ENCODE measurements at regions not wholly inside any gene's neighbourhood (a gene's known extent, or its start where the extent isn't known, plus 50 kb on each side); places are given as distances from the start of the nearest gene placed in this dataset.

GRCh38 chr15:37691911-37692310, 242.5 kb upstream of the TMCO5A start:
- intact Hi-C loops (cut with micrococcal nuclease) = no loop called here

DNA sequence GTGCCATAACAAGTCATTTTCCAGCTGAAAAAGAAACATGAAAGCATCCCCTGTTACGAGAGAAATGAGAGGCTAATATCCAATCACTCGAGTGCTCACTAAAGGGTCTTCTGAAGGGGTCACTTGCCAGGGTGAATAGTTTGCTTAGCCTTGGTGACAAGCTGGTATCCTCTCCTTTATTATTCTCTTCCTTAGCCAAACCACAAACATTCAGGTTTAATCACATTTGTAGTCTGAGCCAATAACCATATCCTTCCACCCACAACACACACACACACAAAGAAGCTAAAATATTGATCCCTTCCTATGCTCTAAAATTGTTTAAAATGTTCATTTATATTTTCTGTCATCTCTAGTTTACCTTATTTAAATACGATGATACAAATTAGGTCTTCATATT, 240.5 kb upstream of the TMCO5A start:
- intact Hi-C loops (cut with micrococcal nuclease) = no loop called here

DNA sequence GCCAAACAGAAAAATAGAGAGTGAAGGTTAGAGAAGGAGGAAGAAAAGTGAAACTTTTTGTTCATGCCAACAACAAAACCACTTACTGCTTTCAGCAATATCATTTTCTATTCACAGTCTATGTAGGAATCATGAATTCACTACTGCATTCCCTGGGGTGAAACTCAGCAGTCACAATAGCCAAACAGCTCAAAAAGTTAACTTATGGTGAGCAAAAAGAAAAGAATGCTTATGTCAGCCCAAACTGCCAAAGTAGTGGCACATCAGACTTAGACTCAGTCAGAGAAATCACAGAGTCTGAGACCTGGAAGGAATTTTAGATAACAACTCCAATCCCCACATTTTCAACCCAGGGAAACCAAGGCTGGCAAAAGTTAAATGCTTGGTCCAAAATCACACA, 238.7 kb upstream of the TMCO5A start:
- intact Hi-C loops (cut with micrococcal nuclease) = no loop called here

DNA sequence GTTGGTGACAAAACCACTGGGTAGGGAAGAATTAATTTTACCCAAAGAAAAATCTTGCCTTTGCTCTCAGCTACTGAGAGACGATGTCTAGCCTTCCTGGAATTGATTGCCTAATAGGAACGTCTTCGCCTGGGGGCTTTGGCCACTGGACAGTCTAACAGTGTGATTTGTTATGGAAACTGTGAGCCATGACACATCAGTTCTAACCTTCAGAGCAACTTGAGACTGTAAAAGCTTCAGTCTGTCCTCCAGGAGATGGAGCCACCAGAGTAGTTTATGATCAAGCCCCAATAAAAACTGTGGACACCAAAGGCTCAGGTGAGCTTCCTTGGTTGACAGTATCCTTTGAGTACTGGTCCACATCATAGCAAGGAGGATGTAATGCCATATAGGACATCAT, 235.8 kb upstream of the TMCO5A start:
- intact Hi-C loops (cut with micrococcal nuclease) = no loop called here

DNA sequence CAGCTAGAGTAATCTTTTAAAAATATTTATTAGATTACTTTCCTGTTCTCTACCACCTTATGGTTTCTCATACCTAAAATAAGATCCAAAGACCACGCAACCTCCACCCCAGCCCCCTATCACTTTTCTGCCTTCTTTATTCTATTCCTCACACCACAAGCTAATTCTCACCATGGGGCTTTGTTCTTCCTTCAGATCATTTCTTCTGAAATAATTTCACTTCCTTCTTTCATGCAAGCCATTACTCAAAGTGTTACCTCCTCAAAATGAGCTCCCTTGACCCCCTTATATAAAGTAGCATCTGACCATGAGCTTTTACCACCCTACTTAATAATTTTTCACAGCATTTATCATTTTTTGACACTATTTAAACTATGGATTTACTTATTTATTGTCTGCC, 233.2 kb upstream of the TMCO5A start:
- intact Hi-C loops (cut with micrococcal nuclease) = loop anchor here (10.0 kb wide), 1 partner anchor 64 kb away; no protein-coding TSS in a partner anchor

DNA sequence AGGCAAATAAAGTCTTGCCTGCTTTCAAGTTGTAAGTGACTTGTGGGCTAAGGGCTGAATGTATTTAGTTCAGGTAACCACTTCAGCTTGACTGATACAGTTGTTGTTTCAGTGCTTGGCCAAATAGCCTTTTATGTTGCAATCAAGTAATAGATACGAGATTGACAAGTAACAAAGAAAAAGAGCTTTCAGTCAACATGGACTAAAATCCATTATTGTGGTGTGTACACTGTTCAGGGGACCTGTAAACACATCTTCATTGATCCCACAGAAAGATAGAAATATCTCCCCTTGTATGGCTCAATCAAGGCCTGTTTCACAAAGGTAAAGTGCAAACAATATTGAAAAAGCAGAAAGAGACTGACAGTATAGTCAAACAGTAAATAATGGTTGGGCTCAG, 224.8 kb upstream of the TMCO5A start:
- intact Hi-C loops (cut with micrococcal nuclease) = loop anchor here (10.0 kb wide), 1 partner anchor 55 kb away; no protein-coding TSS in a partner anchor

- intact Hi-C loops (cut with micrococcal nuclease) = no loop called here
These were observed 219.3 kb upstream of the TMCO5A start for GRCh38 chr15:37715101-37715500.

- intact Hi-C loops (cut with micrococcal nuclease) = no loop called here
These were observed 214.2 kb upstream of the TMCO5A start for GRCh38 chr15:37720267-37720666.

GRCh38 chr15:37731146-37731746, 203.2 kb upstream of the TMCO5A start:
- intact Hi-C loops (cut with micrococcal nuclease) = no loop called here

DNA sequence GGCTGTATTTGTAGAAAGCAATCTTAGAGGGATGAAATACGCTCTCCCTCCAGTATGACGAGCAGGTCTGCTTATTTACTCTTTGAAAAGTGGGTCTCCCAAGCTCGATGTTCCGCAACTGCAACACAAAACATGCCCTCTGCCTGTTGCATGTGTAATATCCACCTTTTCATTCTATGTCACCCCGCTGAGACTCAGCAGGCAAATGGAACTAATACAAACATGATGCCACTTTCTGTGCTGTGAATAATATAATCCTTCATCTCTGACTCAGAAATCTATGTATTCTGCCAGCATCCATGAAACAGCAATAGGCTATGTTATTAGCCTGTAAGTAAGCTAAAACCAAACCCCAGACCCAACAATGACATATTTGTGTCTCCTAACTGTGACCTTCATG, 200.8 kb upstream of the TMCO5A start:
- intact Hi-C loops (cut with micrococcal nuclease) = no loop called here

DNA sequence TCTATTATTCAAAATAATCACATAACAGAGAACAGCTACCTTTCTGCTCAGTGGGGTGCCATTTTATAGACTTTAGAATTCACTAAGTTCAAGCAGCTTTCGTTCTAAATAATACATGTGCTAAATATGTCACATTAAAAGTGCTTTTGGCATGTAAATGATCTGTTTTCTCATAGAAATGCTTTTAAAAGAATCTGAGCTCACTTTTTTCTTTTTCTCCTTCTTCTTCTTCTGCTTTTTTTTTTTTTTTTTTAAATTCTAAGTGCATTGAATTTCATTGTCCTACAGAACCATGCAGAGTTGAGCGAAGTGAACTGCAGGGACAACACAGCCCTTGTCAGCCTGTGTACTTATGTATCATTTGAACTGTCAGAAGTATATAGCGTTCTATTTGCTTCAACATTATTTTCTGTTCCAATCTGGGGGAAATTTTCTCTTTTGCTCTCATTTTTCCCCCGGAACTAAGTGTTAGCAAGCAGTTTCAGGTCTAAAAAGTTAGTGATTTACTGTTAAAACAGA, 193.8 kb upstream of the TMCO5A start:
- intact Hi-C loops (cut with micrococcal nuclease) = no loop called here

DNA sequence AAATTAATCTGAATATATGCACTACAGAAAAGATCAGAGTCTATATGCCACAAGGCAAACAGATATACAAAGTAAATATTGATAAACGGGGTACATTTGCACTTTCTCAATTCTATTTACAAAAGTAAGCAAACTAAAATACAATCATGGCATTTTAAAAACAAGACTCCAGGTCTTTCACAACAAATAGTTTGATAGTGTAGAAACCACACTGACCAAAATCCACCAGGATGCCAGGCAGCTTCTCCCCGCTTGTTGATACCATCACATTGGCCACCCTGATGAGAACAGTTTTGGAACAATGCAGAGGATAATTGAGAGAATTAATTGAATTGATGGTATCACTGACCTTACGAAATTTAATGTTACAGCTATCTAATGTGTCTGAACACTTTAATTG, 190.6 kb upstream of the TMCO5A start:
- intact Hi-C loops (cut with micrococcal nuclease) = no loop called here

DNA sequence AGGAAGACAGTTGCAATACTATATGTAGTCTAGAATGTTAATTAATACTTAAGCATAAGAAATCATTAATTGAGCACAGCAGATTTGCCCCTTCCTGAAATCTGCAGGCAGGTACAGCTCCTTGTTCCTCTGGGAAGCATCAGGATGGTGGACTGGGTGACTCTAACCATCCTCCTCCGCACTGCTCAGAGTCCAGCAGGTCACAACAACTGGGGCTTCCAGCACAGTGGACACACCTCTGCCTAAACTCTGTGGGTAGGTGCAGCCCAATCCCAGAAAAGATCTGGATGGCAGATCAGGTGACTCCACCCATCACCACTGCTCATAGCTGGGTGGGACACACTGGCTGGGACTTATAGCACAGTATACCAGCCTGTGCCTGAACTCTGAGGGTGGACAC, 189.9 kb upstream of the TMCO5A start:
- intact Hi-C loops (cut with micrococcal nuclease) = no loop called here

DNA sequence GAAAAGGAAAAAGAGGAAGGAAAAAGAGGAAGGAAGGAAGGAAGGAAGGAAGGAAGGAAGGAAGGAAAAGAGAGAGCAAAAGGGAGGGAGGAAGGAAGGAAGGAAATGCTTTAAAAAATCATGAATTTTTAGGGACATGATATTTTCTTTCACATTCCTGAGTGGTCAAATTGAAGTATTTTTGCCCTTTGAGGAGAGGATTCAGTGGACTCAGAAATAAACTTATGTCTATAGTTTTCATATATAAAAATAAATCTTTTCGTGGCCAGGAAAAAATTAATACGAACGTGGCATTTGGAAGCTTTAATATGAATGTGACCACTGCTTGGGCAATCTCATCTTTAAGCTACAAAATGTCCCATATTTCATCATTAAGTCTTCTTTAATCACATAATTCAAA, 183.0 kb upstream of the TMCO5A start:
- intact Hi-C loops (cut with micrococcal nuclease) = no loop called here

DNA sequence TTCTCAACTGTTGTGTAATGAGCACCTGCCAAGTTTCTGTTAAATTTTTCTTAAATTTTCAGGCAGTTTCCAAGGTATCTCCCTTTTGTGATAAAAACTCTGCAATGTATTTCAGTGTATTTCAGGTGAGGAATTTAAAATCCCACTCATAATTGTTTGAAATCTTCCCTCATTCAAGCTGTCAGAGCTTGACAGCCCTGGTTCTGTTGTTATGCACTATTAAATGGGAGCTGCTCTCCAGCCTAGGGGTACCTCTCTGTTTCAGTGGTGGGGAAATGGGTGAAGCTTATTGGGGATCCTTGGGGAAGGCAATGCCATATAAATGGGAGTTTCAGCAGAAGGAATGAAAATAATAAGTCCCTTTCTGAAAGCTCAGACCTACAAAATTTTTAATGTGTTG, 178.0 kb upstream of the TMCO5A start:
- intact Hi-C loops (cut with micrococcal nuclease) = no loop called here

DNA sequence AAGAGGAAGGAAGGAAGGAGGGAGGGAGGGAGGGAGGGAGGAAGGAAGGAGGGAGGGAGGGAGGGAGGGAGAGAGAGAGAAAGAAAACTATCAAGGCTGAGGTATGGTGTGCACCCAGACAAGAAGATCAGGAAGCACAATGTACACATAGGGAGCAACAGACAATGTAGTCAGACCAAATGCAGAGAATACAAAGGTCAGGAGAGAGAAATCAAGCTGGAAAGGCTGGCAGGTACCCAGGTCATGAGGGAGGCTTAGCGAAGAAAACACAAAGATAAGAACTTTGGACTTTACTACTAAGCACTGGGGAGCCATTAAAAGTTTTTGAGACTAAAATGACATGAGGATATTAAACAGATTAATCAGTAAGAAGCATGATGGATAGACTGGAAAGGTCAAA, 176.0 kb upstream of the TMCO5A start:
- intact Hi-C loops (cut with micrococcal nuclease) = loop anchor here (2.0 kb wide), 1 partner anchor 22 kb away; no protein-coding TSS in a partner anchor

DNA sequence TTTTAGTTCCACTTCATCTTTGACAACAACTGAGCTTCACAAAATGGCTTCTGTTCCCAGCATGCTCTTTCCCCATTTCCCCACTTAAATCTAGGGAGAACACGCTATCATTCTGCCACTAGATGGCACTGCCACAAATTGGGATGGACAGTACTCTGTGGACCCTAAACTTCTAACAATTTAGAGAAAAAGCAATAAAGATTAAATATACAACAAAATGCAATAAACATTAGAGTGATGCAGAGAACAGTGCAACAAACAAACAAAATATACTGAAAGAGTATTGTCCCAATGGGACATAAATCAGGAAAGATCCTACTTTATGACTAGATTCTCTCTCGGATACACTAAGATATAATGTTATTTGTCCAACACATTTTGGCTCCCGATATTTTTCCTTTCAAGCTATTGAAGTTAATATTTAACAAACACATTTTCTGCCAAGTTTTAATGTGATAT, 169.7 kb upstream of the TMCO5A start:
- intact Hi-C loops (cut with micrococcal nuclease) = loop anchor here (10.0 kb wide), 1 partner anchor 60 kb away; no protein-coding TSS in a partner anchor

DNA sequence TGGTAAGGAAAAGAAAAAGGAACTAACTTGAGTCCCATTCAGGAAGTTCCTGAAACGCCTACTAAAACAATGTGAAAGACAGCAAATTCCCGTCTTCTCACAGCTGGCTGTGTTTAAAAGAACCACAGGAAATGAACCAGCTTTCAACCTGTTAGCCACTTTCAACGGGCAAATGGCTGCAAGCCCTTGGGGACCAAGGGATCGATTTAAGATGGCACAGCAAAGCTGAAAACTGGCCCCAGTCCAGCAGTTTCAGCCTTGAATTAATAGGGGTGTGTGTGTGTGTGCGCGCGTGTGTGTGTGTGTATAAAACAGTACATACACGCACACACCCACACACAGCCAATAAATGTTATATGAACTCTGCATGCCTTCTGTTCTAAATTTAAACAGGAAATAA, 168.7 kb upstream of the TMCO5A start:
- intact Hi-C loops (cut with micrococcal nuclease) = loop anchor here (10.0 kb wide), 1 partner anchor 61 kb away; no protein-coding TSS in a partner anchor

GRCh38 chr15:37767841-37768455, 166.5 kb upstream of the TMCO5A start:
- intact Hi-C loops (cut with micrococcal nuclease) = loop anchor here (10.0 kb wide), 1 partner anchor 63 kb away; no protein-coding TSS in a partner anchor

DNA sequence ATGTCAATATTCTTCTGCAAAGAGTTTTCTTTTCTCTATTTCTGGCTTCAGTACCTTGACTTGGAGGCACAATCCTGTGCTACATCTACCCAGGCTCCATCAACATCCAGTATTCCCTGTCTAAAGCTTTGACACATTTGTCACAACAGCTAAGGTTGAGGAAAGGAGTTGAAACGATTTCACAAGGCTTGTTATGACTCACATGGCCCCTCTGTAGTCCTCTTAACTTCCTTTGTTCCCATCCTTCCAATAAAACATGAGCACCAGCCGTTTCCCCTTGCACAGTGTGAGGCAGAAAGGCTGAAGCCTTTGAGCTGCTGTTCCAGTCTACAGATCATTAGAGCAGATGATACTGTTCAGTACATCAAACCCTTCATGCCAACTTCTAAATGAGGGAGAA, 163.0 kb upstream of the TMCO5A start:
- intact Hi-C loops (cut with micrococcal nuclease) = no loop called here

GRCh38 chr15:37773111-37773860, 161.2 kb upstream of the TMCO5A start:
- intact Hi-C loops (cut with micrococcal nuclease) = no loop called here

- intact Hi-C loops (cut with micrococcal nuclease) = no loop called here
These were observed 159.5 kb upstream of the TMCO5A start for GRCh38 chr15:37774961-37775360.
